RWPE1 (cell line): ENCODE measurements at regions not wholly inside any gene's neighbourhood (a gene's known extent, or its start where the extent isn't known, plus 50 kb on each side); places are given as distances from the start of the nearest gene placed in this dataset.

Source experiments
- CTCF ChIA-PET: fragments of 350-600 bp; sonication (Branson Sonifier 250); formaldehyde crosslinking; extraction: SDS; loops from one replicate; lab custom pipeline; 2021; lab: Yijun Ruan, JAX
- POLR2A ChIA-PET: fragments of 400-600 bp; formaldehyde crosslinking; extraction: SDS; loops from one replicate; lab custom pipeline; 2020; ENCODE audit warnings: antibody characterized with exemption; ENCODE audit not compliant: low non-redundant PET; lab: Yijun Ruan, JAX
- DNase-seq: peaks from one replicate; pipeline ENCODE4 v3.0.0; 2012; ENCODE audit warnings: low spot score
- H3K27ac ChIP-seq: fragments of 450-650 bp; 2 replicates; pipeline ENCODE4 v1.5.1; 2017
- TF ChIP-seq, protein P1 (sequence below): fragments of 450-650 bp; conservative IDR thresholded peaks from 2 replicates; pipeline ENCODE4 v1.5.1; 2017; ENCODE audit warnings: low read depth, mild to moderate bottlenecking

DNA sequence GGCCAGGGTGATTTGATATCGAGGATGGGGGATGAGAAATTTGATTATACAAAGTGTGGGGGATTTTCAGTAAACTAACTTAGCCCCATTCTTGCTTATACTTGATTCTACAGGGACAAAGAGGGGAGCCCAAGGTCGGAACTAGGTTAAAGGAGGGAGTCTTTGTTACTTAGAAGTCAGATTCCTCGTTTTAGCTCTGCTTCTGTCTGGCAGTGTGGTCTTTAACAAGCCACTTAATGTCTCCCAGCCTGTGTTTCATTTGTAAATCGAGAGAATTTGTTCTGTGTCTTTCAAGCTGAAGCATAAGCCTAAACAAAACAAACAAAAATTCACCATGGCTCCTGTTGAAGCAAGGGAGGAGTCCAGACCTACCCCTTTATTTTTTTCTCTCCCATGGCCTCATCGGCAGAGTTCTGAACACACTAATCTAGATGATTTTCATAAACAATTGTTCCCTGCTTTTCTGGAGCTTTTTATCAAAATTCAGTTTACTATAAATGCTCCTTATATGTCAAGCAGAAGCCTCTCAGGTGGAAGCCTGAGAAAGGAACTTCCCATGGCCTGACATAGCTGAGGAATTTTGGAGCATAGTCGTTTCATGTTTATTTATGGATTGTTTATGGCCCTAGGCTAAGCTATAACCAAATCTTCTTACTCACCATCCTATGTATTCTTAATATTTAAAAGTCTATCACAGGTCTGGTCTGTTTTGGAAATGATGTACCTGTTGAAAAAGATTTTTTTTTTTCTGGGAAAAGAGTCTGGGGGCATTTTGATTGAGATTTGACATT is 62.6 kb upstream of the SYTL5 start:
- ChIA-PET CTCF (no interaction called here), POLR2A (no interaction called here)
- TF ChIP-seq, protein P1, sequence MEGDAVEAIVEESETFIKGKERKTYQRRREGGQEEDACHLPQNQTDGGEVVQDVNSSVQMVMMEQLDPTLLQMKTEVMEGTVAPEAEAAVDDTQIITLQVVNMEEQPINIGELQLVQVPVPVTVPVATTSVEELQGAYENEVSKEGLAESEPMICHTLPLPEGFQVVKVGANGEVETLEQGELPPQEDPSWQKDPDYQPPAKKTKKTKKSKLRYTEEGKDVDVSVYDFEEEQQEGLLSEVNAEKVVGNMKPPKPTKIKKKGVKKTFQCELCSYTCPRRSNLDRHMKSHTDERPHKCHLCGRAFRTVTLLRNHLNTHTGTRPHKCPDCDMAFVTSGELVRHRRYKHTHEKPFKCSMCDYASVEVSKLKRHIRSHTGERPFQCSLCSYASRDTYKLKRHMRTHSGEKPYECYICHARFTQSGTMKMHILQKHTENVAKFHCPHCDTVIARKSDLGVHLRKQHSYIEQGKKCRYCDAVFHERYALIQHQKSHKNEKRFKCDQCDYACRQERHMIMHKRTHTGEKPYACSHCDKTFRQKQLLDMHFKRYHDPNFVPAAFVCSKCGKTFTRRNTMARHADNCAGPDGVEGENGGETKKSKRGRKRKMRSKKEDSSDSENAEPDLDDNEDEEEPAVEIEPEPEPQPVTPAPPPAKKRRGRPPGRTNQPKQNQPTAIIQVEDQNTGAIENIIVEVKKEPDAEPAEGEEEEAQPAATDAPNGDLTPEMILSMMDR = no peak
- no peak for DNase-seq
- H3K27ac ChIP-seq = no peak overlapping the region

DNA sequence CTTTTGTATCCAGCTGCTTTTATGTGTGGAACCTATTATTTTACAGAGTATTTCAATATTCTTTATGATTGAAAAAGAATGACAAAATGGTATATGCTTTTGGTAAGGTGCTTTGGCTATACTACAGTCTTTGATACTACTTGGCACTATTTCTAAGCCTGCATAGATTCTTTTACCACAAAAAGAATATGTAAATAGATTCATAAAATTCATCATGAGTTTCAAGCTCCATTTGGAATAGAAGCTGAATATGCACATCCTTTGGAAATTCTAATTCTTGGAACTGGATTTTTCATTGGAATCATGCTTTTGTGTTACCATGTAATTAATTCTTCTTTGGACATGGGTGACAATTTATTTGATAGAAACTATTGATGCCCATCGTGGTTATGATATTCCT is 60.2 kb upstream of the SYTL5 start:
- H3K27ac ChIP-seq = no peak overlapping the region
- ChIA-PET POLR2A (no interaction called here), CTCF (no interaction called here)
- no peak for DNase-seq
- TF ChIP-seq, protein P1 = no peak

DNA sequence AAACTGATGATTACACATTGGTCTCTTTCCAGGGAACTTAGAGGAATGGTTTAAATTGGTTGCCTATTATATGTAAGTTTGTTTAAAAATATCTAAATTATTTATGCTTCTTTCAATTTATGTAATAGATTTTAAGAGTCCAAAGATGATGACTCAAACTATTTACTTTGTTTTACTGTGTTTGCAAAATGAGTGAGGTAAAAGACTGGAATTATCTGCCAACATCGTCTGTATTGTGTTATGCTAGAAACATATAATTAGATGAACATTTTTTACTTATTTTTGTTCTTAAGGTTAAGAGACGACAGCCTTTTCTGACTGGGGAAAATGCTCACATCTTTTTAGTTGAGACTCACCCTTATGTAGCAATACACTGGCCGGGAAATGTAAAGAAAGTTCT is 51.1 kb upstream of the SYTL5 start:
- TF ChIP-seq, protein P1 = no peak
- ChIA-PET POLR2A (no interaction called here), CTCF (no interaction called here)
- DNase-seq = no peak
- H3K27ac ChIP-seq = no peak overlapping the region

DNA sequence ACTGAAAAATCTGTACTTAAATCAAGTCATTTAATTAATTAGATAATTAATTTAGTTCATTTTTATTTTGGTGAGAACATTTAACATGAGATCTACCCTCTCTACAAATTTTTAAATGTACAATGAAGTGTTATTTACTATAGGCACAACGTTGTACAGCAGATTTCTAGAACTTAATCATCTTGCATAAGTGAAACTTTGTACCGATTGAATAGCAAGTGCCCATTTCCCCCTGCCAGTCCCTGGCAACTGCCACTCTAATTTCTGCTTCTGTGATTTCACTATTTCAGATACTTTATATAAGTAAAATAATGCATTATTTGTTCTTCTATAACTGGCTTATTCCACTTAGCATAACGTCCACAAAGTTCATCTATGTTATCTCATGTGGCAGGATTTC is 50.1 kb upstream of the SYTL5 start:
- POLR2A ChIA-PET = no interaction called here

More for the DNA sequence above, 50.1 kb upstream of the SYTL5 start:
- H3K27ac ChIP-seq = no peak overlapping the region
- TF ChIP-seq, protein P1 = no peak
- CTCF ChIA-PET = no interaction called here
- DNase-seq = no peak
